BE2C (cell line): ENCODE measurements at regions not wholly inside any gene's neighbourhood (a gene's known extent, or its start where the extent isn't known, plus 50 kb on each side); places are given as distances from the start of the nearest gene placed in this dataset.

Source experiments
- DNase-seq: peaks from one replicate; pipeline ENCODE4 v3.0.0-alpha.2; 2020
- H3K27me3 ChIP-seq: fragments of 250-450 bp; sonication (Bioruptor Pico); 2 replicates; pipeline ENCODE4 v1.5.1; 2020; ENCODE audit warnings: mild to moderate bottlenecking
- H3K36me3 ChIP-seq: fragments of 250-450 bp; sonication (Bioruptor Pico); 2 replicates; pipeline ENCODE4 v1.5.1; 2020; ENCODE audit warnings: mild to moderate bottlenecking
- H3K4me1 ChIP-seq: fragments of 250-450 bp; sonication (Bioruptor Pico); 2 replicates; pipeline ENCODE4 v1.5.1; 2020
- H3K4me3 ChIP-seq: 2 replicates; pipeline ENCODE4 v1.5.1; 2011; ENCODE audit warnings: low read depth, low read length
- H3K9me3 ChIP-seq: fragments of 250-450 bp; sonication (Bioruptor Pico); 2 replicates; pipeline ENCODE4 v1.5.1; 2020
- CTCF ChIP-seq: IDR thresholded peaks from 2 replicates; pipeline ENCODE4 v1.5.1; 2012; ENCODE audit warnings: mild to moderate bottlenecking, low read depth, low read length

- Histone ChIP-seq H3K9me3 (no peaks in the 10 kb centered on the region), H3K4me1 (no peaks in the 10 kb centered on the region), H3K4me3 (no peak overlapping the region), H3K27me3 (no peaks in the 10 kb centered on the region), H3K36me3 (no peaks in the 10 kb centered on the region)
- no peak for TF ChIP-seq CTCF
- no peak for DNase-seq
Observed at GRCh38 chr7:114073701-114074100, 154.9 kb upstream of the PPP1R3A start.

GRCh38 chr7:114070246-114070645, 151.4 kb upstream of the PPP1R3A start:
- no peak for TF ChIP-seq CTCF
- Histone ChIP-seq H3K4me3 (no peak overlapping the region), H3K4me1 (no peaks in the 10 kb centered on the region), H3K27me3 (no peaks in the 10 kb centered on the region), H3K9me3 (no peaks in the 10 kb centered on the region), H3K36me3 (no peaks in the 10 kb centered on the region)
- DNase-seq: no peak

- no peaks in the 10 kb centered on the region for H3K9me3 ChIP-seq
- no peaks in the 10 kb centered on the region for H3K27me3 ChIP-seq
- H3K36me3 ChIP-seq: no peaks in the 10 kb centered on the region
- no peaks in the 10 kb centered on the region for H3K4me1 ChIP-seq
- TF ChIP-seq CTCF: no peak
- no peak overlapping the region for H3K4me3 ChIP-seq
- DNase-seq: no peak
Observed at GRCh38 chr7:114062810-114063209, 144.0 kb upstream of the PPP1R3A start.

- Histone ChIP-seq H3K27me3 (no peaks in the 10 kb centered on the region), H3K4me1 (no peaks in the 10 kb centered on the region), H3K36me3 (no peaks in the 10 kb centered on the region), H3K4me3 (no peak overlapping the region), H3K9me3 (no peaks in the 10 kb centered on the region)
- TF ChIP-seq CTCF: no peak
- DNase-seq: no peak
Observed at GRCh38 chr7:114051871-114052331, 133.1 kb upstream of the PPP1R3A start.

GRCh38 chr7:114050571-114050970, 131.8 kb upstream of the PPP1R3A start:
- no peak for TF ChIP-seq CTCF
- H3K4me3 ChIP-seq: no peak overlapping the region
- DNase-seq: no peak

GRCh38 chr7:114048386-114049235, 129.8 kb upstream of the PPP1R3A start:
- H3K27me3 ChIP-seq: no peaks in the 10 kb centered on the region
- H3K9me3 ChIP-seq: no peaks in the 10 kb centered on the region
- H3K36me3 ChIP-seq: no peaks in the 10 kb centered on the region
- peak overlapping the region; percentile 59 for H3K4me3 ChIP-seq
- H3K4me1 ChIP-seq: no peaks in the 10 kb centered on the region
- DNase-seq: no peak
- TF ChIP-seq CTCF: no peak

More at GRCh38 chr7:114050571-114050970, 131.8 kb upstream of the PPP1R3A start:
- H3K9me3 ChIP-seq: no peaks in the 10 kb centered on the region
- no peaks in the 10 kb centered on the region for H3K27me3 ChIP-seq
- H3K36me3 ChIP-seq: no peaks in the 10 kb centered on the region
- H3K4me1 ChIP-seq: no peaks in the 10 kb centered on the region
